Stimulated activated CD4-positive, alpha-beta T cell treated with anti-CD3 and anti-CD28 coated beads, Interleukin-4, amount 100 ng/mL, for 48 hours (primary cell): ENCODE measurements at regions not wholly inside any gene's neighbourhood (a gene's known extent, or its start where the extent isn't known, plus 50 kb on each side); places are given as distances from the start of the nearest gene placed in this dataset.
"Not testable (repeated sequence)": the region's sequence is repeated elsewhere in the genome, so short reads cannot be mapped to it uniquely, and the experiment has no call there.

Experiments
- DNase-seq, 2 donors: peaks; one replicate each; pipeline ENCODE4 v3.0.0-alpha.2; 2020; ENCODE audit warnings: low read depth in 2 of 2

DNA sequence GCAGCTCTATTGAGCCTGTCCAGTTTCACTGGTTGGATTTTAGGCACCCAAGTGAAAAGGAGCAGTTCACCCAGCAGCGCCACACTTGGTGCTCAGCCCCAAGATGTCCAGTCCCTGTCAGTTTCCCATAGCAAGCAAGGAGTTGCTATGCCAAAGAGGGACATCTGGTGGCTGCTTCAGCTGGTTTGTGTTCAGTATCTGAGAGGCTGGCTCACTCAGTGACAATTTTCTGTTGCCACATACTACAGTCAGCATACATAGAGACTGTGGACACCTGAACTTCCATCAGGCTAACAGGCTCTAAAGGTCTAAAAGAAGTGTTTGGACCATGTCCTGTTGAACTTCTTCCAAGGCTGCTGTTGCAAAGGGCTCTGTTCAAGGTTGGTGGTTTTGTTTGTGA lies 453.9 kb downstream of the RPIA start:
- not testable (repeated sequence) for DNase-seq

DNA sequence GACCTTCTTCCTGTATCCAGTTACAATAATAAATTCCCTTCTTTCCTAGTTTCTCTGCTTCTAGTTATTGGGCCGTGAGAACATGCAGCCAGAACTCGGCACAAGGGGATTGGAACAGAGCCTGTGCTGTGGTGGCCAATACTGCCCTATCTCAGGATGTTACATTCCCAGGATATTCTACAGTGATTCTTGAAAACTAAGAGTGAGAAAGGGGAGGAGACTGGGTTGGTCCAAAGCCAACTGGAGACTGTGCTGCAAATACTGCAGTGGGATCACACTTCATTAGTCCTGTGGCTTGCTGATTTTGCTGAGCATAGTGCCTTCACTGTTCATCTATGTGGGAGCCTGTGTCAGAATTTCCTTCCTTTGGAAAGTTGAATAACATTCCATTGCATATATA lies 456.8 kb downstream of the RPIA start:
- DNase-seq = not testable (repeated sequence)

DNA sequence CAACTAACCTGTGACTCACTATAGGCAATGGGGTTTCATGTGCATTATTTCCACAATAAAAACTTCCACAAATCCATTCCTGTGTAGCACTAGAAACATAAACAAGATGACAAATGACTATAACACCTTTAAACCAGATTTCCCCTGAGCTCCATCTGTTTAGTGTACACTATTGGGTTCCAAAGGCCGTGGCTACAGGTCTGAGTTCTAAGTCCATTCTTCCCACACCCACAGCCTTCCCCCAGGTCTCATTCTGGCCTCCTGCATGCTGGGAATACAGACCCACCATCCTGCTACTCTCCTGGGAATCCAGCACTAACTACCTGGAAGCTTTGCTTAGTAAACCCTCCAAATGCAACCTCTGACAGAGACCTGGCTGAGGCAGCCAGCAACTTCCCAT lies 460.2 kb downstream of the RPIA start:
- DNase-seq = not testable (repeated sequence)

DNA sequence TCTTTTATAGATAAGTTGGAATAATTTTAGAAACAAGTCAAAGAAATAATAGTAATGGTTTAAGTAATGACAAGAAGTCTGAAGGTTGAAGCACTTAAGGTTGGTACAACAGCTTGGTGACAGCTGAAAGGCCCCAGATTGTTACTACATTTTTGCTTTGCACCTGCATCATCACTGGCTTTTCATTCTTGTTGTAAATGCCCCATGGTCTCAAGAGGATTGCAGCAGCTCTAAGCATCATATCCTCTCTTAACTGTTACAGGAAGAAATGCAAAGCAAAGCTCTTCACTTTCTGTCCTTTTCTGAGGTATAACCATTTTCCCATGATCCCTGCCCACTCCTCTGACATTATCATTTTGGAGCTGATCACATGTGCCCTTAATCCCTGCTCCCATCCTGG lies 461.0 kb downstream of the RPIA start:
- DNase-seq = not testable (repeated sequence)

DNA sequence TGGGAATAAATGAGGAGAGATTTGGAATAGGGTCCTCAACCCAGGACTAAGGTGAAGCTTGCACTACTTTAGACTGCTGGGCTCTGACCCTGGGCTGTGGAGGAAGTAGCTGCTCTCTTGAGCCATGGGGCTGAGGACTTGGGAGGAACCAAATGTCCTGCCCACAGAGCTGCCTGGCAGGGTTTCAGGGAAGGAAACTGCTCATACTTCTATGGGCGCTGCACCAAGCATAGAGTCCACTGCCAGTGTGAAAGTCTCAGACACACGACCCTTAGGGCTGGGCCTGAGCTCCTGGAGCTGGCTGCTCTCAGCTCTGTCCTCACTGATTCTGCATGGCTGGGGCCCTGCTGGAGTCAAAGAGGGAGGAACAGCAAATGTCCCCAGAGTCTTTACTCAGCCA lies 461.7 kb downstream of the RPIA start:
- DNase-seq = not testable (repeated sequence)

DNA sequence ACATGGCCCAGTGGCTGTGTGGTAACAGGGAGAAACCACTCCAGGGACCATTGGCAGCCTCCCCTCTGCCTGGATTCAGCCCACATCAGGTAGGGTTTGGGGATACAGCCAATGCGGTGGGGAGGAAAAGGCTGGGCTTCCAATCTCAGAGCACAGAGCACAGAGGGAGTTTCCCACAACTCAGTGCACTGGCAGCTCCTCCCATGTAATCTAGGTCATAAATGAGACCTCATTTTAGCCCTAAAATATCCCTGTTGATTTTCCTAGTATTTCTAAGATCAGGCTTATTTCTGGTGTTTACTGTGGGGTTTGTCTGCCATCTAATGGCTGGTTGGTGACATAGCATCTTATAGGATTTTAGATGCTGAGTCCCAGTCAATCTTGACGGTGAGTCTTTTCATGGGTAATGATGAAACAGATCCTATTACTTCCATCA lies 462.8 kb downstream of the RPIA start:
- not testable (repeated sequence) for DNase-seq

DNA sequence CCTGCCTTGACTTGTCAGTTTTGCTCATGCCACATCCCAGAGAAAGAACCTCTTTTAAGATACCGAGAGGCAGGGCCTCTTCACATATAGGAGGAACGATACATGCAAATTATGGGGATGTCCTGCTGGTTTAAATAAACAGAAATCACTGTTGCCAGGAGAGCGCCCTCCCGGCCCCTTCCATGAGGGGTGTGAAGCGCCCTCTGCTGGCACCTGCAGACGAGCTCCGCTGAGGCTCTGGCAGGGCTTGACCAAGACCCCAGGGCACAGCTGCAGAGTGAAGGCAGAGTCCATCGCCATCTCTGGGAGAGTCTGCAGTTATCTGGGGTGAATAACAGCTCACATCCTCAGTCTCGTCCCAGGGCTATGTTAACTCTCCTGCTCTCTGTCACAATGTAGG lies 468.8 kb downstream of the RPIA start:
- DNase-seq = not testable (repeated sequence)

DNA sequence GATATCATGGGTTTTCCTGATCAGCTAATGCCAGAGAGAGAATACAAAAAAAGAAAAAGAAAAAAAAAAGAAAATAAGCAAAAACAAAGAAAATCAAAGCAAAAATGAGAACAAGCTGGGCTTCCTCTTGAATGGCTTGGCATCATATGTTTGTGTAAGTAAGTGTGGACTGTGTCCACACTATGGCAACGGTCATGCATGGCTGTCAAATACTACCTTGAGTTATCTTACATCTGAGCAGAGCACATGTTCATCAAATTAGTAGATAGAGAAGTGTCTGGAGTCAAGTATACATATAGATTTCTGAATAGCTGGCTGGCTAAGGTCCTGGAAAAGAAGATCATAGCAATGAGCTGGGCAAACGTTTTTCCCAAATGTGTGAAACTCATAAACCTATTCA lies 470.2 kb downstream of the RPIA start:
- not testable (repeated sequence) for DNase-seq

DNA sequence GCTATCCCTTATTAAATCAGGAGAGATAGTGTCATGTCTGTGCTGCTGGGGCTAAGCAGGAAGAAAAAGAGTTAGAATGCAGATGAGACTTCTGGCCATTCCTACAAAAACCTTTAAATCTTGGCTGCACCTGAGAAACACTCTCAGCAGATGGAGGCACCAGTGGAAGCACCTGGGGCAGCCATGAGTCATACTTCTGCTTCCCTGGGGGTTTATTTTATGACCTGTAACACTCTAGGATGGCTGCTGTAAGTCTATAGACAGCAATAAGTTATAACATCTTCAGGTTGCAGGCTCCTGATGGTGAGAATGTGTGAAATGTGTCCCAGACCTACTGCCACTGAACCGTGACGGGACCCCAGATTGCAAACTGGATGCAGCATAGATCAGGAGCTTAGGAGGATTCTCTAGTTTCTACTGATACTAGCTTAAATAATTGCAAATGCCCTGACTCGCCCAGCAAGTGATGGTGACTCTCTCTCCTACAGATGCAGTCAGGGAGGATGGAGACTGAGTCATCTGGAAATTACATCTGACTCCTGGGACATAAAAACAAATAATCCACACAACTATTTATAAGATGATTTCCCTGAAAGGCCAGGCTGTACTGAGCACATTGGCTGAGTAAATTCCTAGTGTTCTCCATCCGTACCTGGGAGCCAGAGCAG lies 479.2 kb downstream of the RPIA start:
- not testable (repeated sequence) for DNase-seq

DNA sequence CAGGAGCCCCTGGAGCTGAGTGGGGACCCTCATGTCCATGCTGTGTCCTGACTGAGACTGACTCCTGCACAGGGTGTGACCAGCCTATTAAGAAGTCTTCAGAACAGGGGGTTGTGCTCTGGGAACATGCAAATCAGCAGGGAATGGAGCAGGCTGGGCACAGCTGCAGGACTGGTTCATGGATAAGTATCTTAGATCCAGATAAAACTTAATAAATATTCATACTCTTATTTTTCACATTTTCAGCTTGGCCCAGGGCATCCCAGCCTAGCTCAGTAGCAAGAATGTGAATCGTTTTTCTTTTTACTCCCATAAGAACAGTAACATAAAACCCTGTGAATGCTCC lies 479.7 kb downstream of the RPIA start:
- DNase-seq = not testable (repeated sequence)

DNA sequence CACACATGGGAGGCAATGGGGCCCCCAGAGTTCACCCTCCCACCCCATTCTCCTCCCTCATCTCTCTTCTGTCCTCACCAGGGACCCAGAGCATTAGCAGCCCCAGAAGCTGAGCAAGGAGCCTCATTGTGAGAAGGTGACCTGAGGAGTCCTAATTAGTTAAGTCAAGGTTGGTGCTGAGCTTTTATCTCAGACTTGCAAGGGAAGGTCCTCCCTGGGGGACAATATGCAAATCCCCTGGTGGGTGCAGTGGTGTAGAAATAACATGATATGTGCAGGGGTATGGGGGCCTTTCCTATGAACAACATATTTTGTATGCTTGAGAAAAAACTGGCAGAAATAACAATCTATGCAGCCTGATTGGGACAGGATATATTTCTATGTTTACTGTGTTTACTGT lies 485.5 kb downstream of the RPIA start:
- DNase-seq = not testable (repeated sequence)

DNA sequence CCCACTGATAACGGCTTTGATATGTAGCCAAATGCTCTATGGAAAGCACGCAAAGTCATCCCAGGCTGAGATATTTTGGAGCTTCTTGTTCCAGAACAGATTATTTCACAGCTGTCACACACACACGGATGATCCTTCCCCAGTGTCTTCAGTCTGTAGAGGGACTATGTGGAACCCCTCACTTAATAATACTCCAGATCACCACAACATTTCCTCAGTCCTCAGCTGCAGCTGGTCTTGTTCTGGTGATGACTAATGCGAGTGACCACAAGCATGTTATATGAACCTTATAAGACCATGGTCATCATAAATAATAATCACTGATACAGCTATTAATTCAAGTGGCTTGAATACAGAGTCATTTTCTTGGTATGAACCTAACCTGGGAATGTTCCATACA lies 490.7 kb downstream of the RPIA start:
- DNase-seq = not testable (repeated sequence)

DNA sequence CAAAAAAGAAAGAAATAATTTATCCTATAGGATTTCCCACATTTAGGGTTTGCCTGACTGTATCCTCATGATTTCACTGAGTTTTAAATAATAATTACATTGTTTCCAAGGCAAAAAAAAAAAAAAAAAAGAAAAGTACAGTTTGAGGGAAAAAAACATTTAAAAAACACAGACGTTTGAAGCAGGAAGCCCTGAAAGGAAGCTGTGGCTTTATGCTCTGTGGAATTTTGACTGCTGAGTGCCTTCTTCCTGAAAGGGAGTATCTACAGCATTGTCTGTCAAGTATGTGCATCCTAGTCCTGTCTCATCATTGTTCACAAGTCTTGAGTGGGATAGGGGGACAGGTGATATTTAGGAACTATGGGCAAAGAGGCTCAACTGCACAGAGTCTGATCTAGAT lies 493.3 kb downstream of the RPIA start:
- DNase-seq = not testable (repeated sequence)

DNA sequence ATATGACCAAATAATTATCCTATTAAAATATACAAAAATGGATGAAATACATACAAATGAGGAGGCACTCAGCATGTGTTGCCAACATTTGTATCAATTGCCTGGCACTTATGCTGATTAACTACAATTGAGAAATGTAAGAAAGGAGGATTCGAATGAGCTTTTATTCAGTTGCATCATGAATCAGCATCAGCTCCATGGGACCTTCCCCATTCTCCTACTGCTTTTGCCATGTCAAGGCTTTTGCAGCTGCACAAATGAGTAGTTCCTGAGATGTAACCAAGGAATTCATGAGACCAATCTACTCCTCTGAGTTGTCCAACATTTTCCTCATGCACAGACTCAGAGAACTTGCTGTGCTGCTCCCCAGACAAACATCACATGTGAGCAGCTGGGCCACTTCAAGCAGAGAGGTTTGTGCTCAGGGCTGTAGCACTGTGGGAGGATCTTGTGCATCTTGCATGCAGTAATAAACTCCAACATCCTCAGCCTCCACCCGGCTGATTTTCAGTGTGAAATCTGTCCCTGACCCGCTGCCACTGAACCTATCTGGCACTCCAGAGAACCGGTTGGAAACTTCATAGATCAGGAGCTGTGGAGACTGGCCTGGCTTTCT lies 504.3 kb downstream of the RPIA start:
- DNase-seq = not testable (repeated sequence)

DNA sequence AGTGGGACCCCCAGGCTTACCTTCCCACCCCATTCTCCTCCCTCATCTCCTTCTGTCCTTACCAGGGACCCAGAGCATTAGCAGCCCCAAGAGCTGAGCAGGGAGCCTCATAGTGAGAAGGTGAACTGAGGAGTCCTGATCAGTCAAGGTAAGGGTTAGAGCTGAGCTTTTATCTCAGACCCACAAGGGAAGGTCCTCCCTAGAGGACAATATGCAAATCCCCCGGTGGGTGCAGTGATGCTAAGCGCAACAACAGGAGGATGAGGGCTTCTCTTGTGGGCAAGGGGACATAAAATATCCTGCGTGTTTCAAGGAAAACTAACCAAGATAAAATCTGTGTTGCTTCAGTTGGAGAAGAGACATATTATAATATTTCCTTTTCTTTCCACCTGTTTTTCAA lies 505.2 kb downstream of the RPIA start:
- not testable (repeated sequence) for DNase-seq

DNA sequence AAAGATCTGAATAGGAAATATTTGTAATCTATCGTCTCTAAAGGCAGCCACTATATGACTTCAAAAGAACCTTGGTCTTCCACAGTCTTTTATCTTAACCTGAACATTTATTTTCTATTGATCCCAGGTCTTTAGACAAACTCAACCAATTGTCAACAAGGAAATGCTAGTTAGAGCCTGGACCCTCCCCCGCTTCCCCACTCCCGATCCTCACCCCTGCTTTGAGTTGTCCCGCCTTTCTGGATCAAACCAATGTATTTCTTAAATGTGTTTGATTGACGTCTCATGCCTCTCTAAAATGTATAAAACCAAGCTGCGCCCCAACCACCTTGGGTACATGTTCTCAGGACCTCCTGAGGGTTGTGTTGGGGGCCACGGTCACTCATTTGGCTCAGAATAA lies 506.6 kb downstream of the RPIA start:
- not testable (repeated sequence) for DNase-seq

DNA sequence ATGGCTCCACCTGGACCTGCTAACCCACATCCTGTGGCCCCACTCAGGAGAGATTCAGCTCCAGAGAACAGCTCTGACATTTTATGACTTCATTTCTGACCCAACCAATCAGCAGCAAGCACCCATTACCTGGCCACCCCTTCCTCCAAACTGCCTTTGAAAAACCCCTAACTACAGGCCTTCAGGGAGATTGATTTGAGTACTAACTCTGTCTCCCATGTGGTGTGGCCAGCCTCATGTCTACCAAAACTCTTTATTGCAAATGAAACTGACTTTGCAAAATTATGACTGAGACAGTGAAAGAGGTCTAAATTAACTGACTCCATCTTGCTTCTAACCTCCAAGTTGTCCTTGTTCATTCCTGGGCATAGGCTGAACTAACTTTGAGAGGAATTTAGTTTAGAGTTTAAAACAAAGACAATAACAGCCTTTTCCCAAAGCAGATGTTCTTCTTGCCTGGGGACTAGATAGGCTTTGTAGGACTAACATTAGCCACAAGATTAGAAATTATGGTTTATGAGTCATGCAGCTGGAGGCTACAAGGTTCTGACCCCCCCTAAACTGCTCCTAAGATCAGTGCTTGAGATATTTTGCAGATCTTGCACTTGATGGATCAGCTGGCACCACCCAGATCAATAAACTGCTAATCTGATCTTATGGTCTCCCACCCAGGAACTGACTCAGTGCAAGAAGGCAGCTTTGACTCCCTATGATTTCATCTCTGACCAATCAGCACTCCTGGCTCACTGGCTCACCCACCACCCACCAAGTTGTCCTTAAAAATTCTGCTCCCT lies 508.2 kb downstream of the RPIA start:
- DNase-seq = not testable (repeated sequence)

DNA sequence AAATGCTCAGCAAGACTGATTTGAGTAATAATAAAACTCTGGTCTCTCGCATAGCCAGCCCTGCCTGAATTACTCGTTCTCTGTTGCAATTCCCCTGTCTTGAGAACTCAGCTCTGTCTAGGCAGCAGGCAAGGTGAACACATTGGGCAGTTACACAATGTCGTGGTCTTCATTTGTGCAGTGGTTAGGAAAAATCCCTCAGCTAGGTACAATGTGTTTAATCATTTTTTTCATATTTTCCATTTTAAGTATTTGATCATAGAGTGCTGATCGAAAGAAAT lies 508.7 kb downstream of the RPIA start:
- DNase-seq = not testable (repeated sequence)

DNA sequence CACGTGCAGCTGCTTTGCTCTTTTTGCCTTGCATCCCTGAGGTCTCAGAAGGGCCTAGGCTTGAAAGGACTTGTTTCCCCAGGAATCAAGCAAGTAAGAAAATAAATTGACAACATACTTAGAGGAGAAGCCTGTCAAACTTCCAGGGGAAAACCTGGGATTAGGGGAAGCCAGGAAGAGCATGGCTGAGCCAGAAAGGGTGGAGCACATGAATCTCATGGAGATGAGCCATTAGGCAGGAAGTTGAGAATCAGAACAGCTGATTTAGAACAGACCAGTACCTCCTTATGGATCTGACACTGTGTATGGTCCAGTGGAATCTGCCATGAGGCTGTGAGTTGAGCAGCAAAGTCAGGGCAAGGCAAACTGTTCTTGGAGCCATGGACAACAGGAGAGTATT lies 511.0 kb downstream of the RPIA start:
- not testable (repeated sequence) for DNase-seq

DNA sequence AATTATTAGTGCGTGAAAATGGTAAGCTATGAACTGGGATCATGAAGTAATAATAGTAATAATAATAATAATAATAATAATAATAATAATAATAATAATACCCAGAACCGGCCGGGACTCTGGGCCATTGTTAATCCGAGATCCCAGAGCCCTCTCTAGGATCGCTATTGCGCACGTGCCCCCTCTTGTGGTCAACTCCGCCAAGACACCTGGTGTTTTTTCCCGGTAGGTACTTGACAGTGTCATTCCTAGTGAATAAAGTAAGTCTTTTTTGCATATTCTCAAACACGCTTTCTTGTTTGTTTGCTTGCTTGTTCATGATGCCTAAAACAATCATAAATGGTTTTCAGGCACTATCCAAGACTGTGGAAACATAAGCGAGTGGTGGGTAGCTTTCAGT lies 513.7 kb downstream of the RPIA start:
- peak; percentile 12 to 41 for DNase-seq

DNA sequence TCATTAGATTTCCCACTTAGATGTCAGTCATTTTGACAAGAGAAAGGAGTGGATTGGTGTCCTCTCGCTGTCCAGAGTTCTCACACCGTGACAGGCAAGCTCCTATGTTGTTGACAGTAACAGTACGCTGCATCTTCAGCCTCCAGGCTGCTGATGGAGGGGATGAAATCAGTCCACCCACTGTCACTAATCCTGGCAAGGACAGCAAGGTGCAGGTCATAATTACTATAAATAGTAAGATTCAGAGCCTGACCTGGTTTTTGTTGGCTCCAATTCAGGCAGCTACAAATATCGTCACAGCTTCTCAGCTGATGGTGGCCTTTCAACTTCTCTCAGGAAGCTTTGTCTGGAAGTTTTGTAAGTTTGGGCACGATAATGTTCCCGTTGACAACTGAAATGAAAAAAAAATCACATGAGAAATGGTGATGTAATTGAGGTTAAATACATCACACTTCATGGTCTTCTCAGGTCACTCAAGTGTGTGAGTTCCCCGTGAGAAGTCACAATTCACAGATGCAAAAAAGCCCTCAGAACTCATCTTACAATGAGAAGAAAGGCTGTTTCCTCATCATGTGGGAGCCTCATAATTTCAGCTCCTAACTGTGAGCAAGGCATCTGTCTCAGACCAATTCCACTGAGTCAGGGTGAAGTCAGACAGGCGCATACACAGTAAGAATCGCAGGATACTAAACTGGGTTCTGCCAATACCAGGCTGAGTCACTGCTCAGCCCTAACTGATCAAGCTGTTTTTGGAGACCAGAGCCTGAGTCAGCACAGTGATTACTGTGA lies 516.9 kb downstream of the RPIA start:
- not testable (repeated sequence) for DNase-seq

DNA sequence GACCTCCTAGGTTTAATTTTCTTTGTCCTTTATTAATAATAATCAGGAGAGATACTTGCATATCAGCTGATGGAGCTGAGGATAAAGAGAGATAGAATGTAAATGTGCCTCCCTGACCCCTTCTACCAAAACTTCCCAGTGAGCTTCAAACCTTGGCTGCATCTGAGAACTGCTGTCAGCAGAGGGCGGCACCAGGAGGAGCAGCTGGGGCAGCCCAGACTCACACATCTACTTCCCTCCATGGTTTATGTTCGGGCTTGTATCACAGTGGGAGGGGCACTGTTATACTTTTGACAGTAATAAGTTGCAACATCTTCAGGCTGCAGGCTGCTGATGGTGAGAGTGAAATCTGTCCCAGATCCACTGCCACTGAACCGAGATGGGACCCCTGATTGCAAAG lies 521.7 kb downstream of the RPIA start:
- not testable (repeated sequence) for DNase-seq
